ENCODE measurements at regions not wholly inside any gene's neighbourhood (a gene's known extent, or its start where the extent isn't known, plus 50 kb on each side); places are given as distances from the start of the nearest gene placed in this dataset.

DNA sequence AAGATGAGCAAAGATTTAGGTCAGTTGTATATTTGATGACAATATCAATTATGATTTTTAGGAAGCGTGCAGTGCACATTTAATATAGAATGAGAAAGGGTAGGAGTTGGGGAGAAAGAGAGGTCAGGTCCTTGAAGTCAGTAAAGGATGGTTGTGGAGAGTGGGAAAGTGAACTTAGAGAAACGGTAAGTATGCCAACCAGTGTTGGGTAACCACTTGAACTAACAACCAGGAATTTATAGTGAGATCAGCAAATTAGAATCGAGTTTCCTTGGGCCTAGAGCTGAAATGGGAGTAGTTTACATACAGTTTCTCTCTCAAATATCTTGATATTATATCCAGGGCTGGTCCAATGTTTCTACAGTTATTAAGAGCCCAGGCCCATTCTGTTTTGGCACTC, 188.5 kb upstream of the RBMS3 start:
- ATAC-seq (replicated peaks) (no peak), DNase-seq (no peak)
- no peak overlapping the region for H3K4me3 Mint-ChIP-seq
- H3K4me1 Mint-ChIP-seq (ENCODE audit: low read depth in 2 of 2): no peaks in the 10 kb centered on the region
- no peaks in the 10 kb centered on the region for H3K27me3 Mint-ChIP-seq
- H3K27ac Mint-ChIP-seq: no peak overlapping the region
- no peaks in the 10 kb centered on the region for H3K36me3 Mint-ChIP-seq (ENCODE audit: insufficient read depth)
- peaks cover under 1 to 3% of the 10 kb centered on the region in 2 donors for H3K9me3 Mint-ChIP-seq

DNA sequence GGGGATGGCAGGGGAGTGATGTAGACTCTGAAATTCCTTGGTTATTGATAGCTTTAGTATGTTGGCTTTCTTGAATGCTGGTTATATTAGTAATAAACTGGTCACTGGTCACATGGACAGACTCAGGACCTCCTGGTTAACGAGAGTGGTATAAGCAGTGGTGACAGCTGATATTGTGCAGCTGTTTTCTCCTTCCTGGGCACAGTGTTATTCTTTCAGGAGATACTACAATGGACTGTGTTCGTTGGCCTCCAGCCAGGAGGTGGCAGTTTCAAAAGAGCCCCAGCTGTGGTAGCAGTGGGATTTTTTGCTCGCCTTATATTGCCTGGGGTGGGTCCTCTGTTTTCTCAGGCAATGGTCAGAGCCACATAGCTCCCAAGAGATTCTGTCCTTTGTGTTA, 181.6 kb upstream of the RBMS3 start:
- no peaks in the 10 kb centered on the region for H3K4me1 Mint-ChIP-seq (ENCODE audit: low read depth in 2 of 2)

DNA sequence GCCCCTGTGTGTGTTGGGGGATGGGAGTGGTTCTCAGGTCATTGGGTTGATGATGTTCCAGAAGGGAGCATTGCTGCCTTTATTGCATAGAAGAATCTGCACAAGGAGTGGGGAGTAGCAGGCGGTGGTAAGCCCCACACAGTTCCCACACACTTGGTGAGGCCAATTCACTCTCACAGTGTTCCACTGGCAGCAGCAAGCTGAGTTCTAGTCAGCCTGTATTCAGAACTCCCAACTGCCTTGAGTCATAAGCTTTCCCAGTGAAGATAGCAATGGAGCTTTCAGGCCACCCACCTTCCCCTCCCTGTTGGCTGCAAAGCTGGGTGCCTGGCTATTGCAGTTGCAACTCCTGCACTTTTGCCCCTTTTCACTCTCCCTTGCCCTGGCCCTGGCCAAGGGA, 181.1 kb upstream of the RBMS3 start:
- no peaks in the 10 kb centered on the region for H3K27me3 Mint-ChIP-seq
- H3K27ac Mint-ChIP-seq: no peak overlapping the region
- H3K36me3 Mint-ChIP-seq (ENCODE audit: insufficient read depth): no peaks in the 10 kb centered on the region
- peaks cover 1 to 7% of the 10 kb centered on the region in 2 donors for H3K9me3 Mint-ChIP-seq
- H3K4me1 Mint-ChIP-seq (ENCODE audit: low read depth in 2 of 2): no peaks in the 10 kb centered on the region
- no peak for ATAC-seq (replicated peaks)
- DNase-seq: no peak
- no peak overlapping the region for H3K4me3 Mint-ChIP-seq

More for the DNA sequence above, 181.6 kb upstream of the RBMS3 start:
- DNase-seq (no peak), ATAC-seq (replicated peaks) (no peak)
- no peaks in the 10 kb centered on the region for H3K27me3 Mint-ChIP-seq
- peaks cover 1 to 7% of the 10 kb centered on the region in 2 donors for H3K9me3 Mint-ChIP-seq
- H3K36me3 Mint-ChIP-seq (ENCODE audit: insufficient read depth): no peaks in the 10 kb centered on the region
- H3K27ac Mint-ChIP-seq: no peak overlapping the region
- H3K4me3 Mint-ChIP-seq: no peak overlapping the region

DNA sequence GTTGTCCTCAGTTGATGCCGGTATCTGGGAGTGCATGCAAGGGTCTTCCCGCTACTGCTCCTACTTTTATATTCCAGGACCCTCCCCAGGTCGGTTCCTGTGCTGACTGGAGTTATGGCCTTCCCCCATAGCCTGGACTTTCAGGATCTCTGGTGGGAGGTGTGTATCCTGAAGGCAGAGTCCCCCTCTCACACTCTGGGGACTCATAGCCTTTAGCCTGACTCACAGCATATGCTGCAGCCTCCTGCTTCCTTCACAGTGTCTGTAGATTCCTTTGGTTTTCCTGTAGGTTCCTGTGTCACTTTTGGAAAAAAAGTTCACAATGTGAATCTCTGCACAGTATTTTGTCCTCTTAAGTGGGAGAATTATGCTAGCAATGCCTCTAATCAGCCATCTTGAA, 180.6 kb upstream of the RBMS3 start:
- no peaks in the 10 kb centered on the region for H3K27me3 Mint-ChIP-seq

DNA sequence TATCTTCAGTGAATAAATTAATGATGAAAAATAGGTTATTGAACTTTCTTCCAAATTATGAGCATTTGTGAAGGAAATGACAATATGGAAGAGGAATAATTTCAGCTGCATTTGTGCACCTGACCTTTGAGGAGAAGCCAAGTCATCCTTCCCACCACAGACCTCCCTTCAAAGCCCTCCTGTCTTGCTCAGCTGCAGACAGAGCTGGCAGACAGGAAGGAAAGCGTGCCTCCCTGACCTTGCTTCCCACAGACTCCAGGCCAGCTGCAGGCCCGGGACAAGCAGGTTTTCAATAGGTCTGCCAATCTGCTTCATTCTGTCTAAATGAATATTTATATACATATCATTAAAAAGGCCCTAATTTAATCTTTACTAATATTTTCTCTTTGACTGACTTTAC, 152.9 kb upstream of the RBMS3 start:
- Mint-ChIP-seq H3K27me3 (no peaks in the 10 kb centered on the region), H3K4me3 (no peak overlapping the region), H3K9me3 (peaks cover 0 to 5% of the 10 kb centered on the region in 2 donors), H3K36me3 (ENCODE audit: insufficient read depth) (no peaks in the 10 kb centered on the region), H3K27ac (no peak overlapping the region), H3K4me1 (ENCODE audit: low read depth in 2 of 2) (no peaks in the 10 kb centered on the region)
- no peak for DNase-seq
- no peak for ATAC-seq (replicated peaks)

More for the DNA sequence above, 180.6 kb upstream of the RBMS3 start:
- DNase-seq: no peak
- H3K4me3 Mint-ChIP-seq: no peak overlapping the region
- H3K27ac Mint-ChIP-seq: no peak overlapping the region
- no peaks in the 10 kb centered on the region for H3K36me3 Mint-ChIP-seq (ENCODE audit: insufficient read depth)
- no peaks in the 10 kb centered on the region for H3K4me1 Mint-ChIP-seq (ENCODE audit: low read depth in 2 of 2)
- H3K9me3 Mint-ChIP-seq: peaks cover 1 to 7% of the 10 kb centered on the region in 2 donors
- ATAC-seq (replicated peaks): no peak

DNA sequence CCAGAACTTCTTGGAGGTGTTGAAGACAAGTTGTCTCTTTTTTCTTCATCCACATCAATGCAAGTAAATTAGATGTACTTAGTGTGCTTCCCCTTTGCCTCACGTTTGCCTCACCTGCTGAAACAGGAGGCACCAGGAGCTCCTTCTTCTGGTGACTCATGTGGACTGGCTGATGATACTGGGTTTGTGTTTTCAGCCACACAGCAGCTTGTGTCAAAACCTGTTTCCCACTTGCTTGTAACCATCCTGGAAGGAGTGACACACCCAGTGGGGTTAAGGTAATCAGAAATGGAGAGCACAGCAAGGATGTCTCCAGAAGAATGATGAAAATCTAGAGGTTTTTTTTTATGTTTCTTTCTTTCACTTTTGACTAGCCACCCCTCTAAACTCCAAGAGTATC, 143.3 kb upstream of the RBMS3 start:
- Mint-ChIP-seq H3K9me3 (no peaks in the 10 kb centered on the region), H3K4me3 (no peak overlapping the region), H3K4me1 (ENCODE audit: low read depth in 2 of 2) (no peaks in the 10 kb centered on the region), H3K27me3 (no peaks in the 10 kb centered on the region), H3K36me3 (ENCODE audit: insufficient read depth) (no peaks in the 10 kb centered on the region), H3K27ac (no peak overlapping the region)
- DNase-seq (no peak), ATAC-seq (replicated peaks) (no peak)

DNA sequence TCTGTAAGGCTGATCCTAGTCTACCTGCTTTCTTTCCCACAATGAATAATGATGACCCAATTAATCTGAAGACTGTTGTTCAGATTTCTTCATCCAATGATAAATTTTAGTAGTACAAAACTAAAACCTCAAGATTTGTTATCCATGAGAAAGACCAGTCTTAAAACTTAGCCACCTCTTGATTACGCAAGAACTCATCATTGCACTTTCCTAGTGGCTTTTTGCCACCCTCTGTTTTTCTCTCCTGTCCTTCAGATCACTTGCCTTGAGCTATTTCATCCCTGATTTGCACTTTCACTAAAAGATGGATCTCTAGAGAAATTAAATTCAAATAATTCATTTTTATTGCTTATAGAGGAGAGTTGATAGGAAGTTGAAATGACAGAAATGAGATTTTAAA, 142.7 kb upstream of the RBMS3 start:
- no peak for DNase-seq
- no peaks in the 10 kb centered on the region for H3K9me3 Mint-ChIP-seq
- no peak for ATAC-seq (replicated peaks)

GRCh38 chr3:29140666-29141065, 140.2 kb upstream of the RBMS3 start:
- Mint-ChIP-seq H3K27ac (no peak overlapping the region), H3K4me3 (no peak overlapping the region), H3K36me3 (ENCODE audit: insufficient read depth) (no peaks in the 10 kb centered on the region), H3K9me3 (peaks cover 0 to 2% of the 10 kb centered on the region in 2 donors), H3K4me1 (ENCODE audit: low read depth in 2 of 2) (no peaks in the 10 kb centered on the region), H3K27me3 (no peaks in the 10 kb centered on the region)
- DNase-seq (no peak), ATAC-seq (replicated peaks) (no peak)

More for the DNA sequence above, 142.7 kb upstream of the RBMS3 start:
- Mint-ChIP-seq H3K27me3 (no peaks in the 10 kb centered on the region), H3K4me3 (no peak overlapping the region), H3K4me1 (ENCODE audit: low read depth in 2 of 2) (no peaks in the 10 kb centered on the region), H3K27ac (no peak overlapping the region), H3K36me3 (ENCODE audit: insufficient read depth) (no peaks in the 10 kb centered on the region)

DNA sequence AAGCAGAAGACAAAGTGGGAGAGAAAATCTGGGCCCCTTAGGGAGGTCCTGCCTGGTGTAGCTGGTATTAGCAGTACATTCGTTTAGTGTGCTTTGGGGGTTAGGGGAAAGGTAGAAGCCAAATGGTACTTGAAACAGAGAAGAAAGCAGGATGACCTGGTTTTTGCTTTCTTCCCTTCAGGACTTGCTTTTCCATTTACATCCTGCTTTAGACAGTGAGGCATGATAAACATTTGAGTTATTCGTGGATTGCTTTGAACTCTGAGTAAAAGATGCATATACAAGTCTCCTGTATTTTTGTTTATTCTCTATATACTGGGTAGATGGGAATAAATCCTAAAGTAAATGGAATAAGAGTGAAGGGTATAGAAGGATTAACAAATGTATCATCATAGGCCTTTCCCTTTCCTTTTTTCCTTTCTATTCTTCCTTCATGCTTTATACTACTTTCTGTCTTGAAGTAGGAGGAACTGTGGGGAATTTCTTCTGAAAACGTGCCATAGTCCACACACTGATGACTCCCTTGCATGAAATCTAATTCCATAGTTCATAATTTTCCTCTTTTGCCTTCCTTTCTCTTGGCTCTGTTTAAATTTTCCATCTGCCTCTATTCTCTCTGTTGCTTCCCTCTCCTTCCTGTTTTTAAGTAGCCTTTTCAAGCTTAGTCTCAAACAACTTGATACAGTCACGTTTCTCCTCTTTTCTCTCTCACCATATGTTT, 139.5 kb upstream of the RBMS3 start:
- Mint-ChIP-seq H3K27me3 (no peaks in the 10 kb centered on the region), H3K4me3 (no peak overlapping the region), H3K4me1 (ENCODE audit: low read depth in 2 of 2) (no peaks in the 10 kb centered on the region), H3K36me3 (ENCODE audit: insufficient read depth) (no peaks in the 10 kb centered on the region), H3K27ac (no peak overlapping the region), H3K9me3 (peaks cover 0 to 2% of the 10 kb centered on the region in 2 donors)
- ATAC-seq (replicated peaks) (no peak), DNase-seq (no peak)

DNA sequence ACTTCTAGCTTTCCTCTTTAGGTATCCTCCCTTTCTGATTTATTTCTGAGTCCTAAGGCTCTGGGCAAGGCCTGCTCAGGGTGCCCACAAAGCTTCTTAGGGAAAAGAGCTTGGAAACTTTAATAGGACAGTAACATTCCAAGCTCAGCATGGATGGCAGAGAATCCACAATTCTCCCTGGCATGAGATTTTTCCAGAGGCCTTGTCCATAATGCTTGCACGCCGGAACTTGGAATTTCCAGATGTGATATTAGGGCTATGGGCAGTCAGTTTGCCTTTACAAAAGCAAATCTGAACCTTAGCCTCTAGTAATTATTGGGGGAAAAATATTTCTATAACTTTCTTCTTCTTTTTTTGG, 139.0 kb upstream of the RBMS3 start:
- no peaks in the 10 kb centered on the region for H3K4me1 Mint-ChIP-seq (ENCODE audit: low read depth in 2 of 2)

GRCh38 chr3:29143151-29143550, 137.7 kb upstream of the RBMS3 start:
- no peak for ATAC-seq (replicated peaks)
- no peaks in the 10 kb centered on the region for H3K27me3 Mint-ChIP-seq
- H3K9me3 Mint-ChIP-seq: peaks cover 0 to 2% of the 10 kb centered on the region in 2 donors
- no peaks in the 10 kb centered on the region for H3K4me1 Mint-ChIP-seq (ENCODE audit: low read depth in 2 of 2)
- H3K27ac Mint-ChIP-seq: no peak overlapping the region
- H3K36me3 Mint-ChIP-seq (ENCODE audit: insufficient read depth): no peaks in the 10 kb centered on the region
- no peak overlapping the region for H3K4me3 Mint-ChIP-seq
- DNase-seq: no peak

More for the DNA sequence above, 139.0 kb upstream of the RBMS3 start:
- DNase-seq: no peak
- Mint-ChIP-seq H3K4me3 (no peak overlapping the region), H3K27me3 (no peaks in the 10 kb centered on the region), H3K9me3 (peaks cover 0 to 2% of the 10 kb centered on the region in 2 donors), H3K27ac (no peak overlapping the region), H3K36me3 (ENCODE audit: insufficient read depth) (no peaks in the 10 kb centered on the region)
- no peak for ATAC-seq (replicated peaks)

DNA sequence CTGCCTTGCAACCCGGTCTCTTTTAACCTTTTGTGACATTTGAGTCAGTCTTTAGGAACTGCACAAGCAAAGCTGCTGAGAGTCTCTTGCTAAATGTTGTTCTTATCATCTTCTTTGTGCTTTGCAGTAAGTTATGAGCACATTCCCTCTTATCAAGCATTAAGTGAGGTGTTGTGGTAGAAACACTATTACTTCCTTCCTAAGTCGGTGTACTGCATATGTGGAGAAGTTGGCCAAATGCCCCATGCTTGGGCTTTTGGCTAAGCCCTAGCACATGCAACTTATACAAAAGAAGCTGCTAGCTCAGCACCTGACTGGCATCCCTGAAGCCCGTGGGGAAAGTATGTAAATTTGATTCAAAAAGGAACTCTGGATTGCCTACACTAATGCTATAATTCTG, 136.5 kb upstream of the RBMS3 start:
- Mint-ChIP-seq H3K36me3 (ENCODE audit: insufficient read depth) (no peaks in the 10 kb centered on the region), H3K27me3 (no peaks in the 10 kb centered on the region), H3K9me3 (peaks cover 0 to 6% of the 10 kb centered on the region in 2 donors), H3K4me3 (no peak overlapping the region), H3K27ac (no peak overlapping the region), H3K4me1 (ENCODE audit: low read depth in 2 of 2) (no peaks in the 10 kb centered on the region)
- DNase-seq (no peak), ATAC-seq (replicated peaks) (no peak)

DNA sequence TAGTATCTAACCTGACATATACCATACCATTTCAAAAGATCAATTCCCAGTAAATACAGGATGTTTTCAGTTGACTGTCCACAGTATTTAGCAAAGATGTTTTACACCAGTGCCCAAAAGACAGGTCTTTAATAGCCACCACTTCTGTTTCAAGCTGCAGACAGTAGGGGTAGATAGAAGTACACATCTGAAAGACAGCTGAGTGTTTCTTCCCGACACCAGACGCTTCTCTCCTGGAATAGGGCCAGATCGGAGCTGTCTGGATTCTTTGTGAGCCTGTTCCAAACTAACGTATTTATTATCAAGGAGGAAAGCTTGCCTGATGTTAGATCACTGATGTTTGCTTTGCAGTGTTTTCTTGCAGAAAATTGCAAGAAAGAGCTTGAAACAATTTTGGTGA, 136.1 kb upstream of the RBMS3 start:
- Mint-ChIP-seq H3K4me1 (ENCODE audit: low read depth in 2 of 2) (no peaks in the 10 kb centered on the region), H3K36me3 (ENCODE audit: insufficient read depth) (no peaks in the 10 kb centered on the region), H3K9me3 (peaks cover 0 to 7% of the 10 kb centered on the region in 2 donors), H3K4me3 (no peak overlapping the region), H3K27ac (no peak overlapping the region), H3K27me3 (no peaks in the 10 kb centered on the region)
- no peak for ATAC-seq (replicated peaks)
- DNase-seq: no peak

- ATAC-seq (replicated peaks) (no peak), DNase-seq (no peak)
- peaks cover 0 to 7% of the 10 kb centered on the region in 2 donors for H3K9me3 Mint-ChIP-seq
- H3K4me1 Mint-ChIP-seq (ENCODE audit: low read depth in 2 of 2): no peaks in the 10 kb centered on the region
- no peaks in the 10 kb centered on the region for H3K36me3 Mint-ChIP-seq (ENCODE audit: insufficient read depth)
- H3K27ac Mint-ChIP-seq: no peak overlapping the region
- H3K27me3 Mint-ChIP-seq: no peaks in the 10 kb centered on the region
- H3K4me3 Mint-ChIP-seq: no peak overlapping the region
Observed at GRCh38 chr3:29145360-29145759, 135.5 kb upstream of the RBMS3 start.

Measured in effector memory CD8-positive, alpha-beta T cell (primary cell).